Activated B cell treated with CpG ODN at 0.5 μM for 24 hours (primary cell): ENCODE measurements at regions not wholly inside any gene's neighbourhood (a gene's known extent, or its start where the extent isn't known, plus 50 kb on each side); places are given as distances from the start of the nearest gene placed in this dataset.

ENCODE experiments used
- ATAC-seq: fragments of 200-7000 bp; cut with Tn5 transposase; one replicate; pipeline ENCODE4 v1.10.0; 2021; ENCODE audit warnings: low read depth, mild to moderate bottlenecking, moderate library complexity
- CTCF ChIA-PET: fragments of 350-600 bp; sonication (Branson Sonifier 250); formaldehyde crosslinking; loops from one replicate; lab custom pipeline; 2021; ENCODE audit warnings: antibody characterized with exemption; lab: Charles Lee
- POLR2A ChIA-PET: fragments of 350-600 bp; sonication (Branson Sonifier 250); formaldehyde crosslinking; loops from one replicate; lab custom pipeline; 2021; ENCODE audit warnings: antibody characterized with exemption; lab: Charles Lee
- DNase-seq: peaks from one replicate; pipeline ENCODE4 v3.0.0; 2022
- H3K27ac Mint-ChIP-seq: one replicate; pipeline ENCODE4 v1.8.0; 2020; ENCODE audit warnings: mixed read lengths
- H3K27me3 Mint-ChIP-seq: one replicate; pipeline ENCODE4 v1.8.0; 2021; ENCODE audit warnings: mixed read lengths
- H3K36me3 Mint-ChIP-seq: one replicate; pipeline ENCODE4 v1.8.0; 2021; ENCODE audit warnings: low read depth, mixed read lengths
- H3K4me1 Mint-ChIP-seq: one replicate; pipeline ENCODE4 v1.8.0; 2021; ENCODE audit warnings: mixed read lengths
- H3K4me3 Mint-ChIP-seq: one replicate; pipeline ENCODE4 v1.8.0; 2020; ENCODE audit warnings: mild to moderate bottlenecking, mixed read lengths
- H3K9me3 Mint-ChIP-seq: one replicate; pipeline ENCODE4 v1.8.0; 2020; ENCODE audit warnings: mixed read lengths
- CTCF ChIP-seq: fragments of 200-600 bp; IDR thresholded peaks from one replicate; pipeline ENCODE4 v1.8.0; 2022; ENCODE audit warnings: antibody characterized with exemption, mild to moderate bottlenecking
- intact Hi-C: fragments of 100-400 bp; cut with micrococcal nuclease; formaldehyde crosslinking; loops from one replicate; pipeline ENCODE4 v1.15.1; 2024

GRCh38 chr9:22342491-22343217, 104.0 kb upstream of the DMRTA1 start:
- Mint-ChIP-seq H3K9me3 (no peaks in the 10 kb centered on the region), H3K4me1 (no peaks in the 10 kb centered on the region), H3K27me3 (no peaks in the 10 kb centered on the region), H3K27ac (no peak overlapping the region), H3K36me3 (no peaks in the 10 kb centered on the region), H3K4me3 (no peak overlapping the region)
- CTCF ChIA-PET: no interaction called here
- DNase-seq: no peak
- no peak for TF ChIP-seq CTCF
- ATAC-seq: no peak
- POLR2A ChIA-PET: no interaction called here
- intact Hi-C loops: no loop called here

GRCh38 chr9:22343218-22343611, 103.4 kb upstream of the DMRTA1 start:
- no peaks in the 10 kb centered on the region for H3K9me3 Mint-ChIP-seq
- ChIA-PET POLR2A (no interaction called here), CTCF (no interaction called here)
- TF ChIP-seq CTCF: no peak
- H3K4me3 Mint-ChIP-seq: no peak overlapping the region
- intact Hi-C loops: no loop called here
- no peaks in the 10 kb centered on the region for H3K27me3 Mint-ChIP-seq
- H3K4me1 Mint-ChIP-seq: no peaks in the 10 kb centered on the region
- H3K36me3 Mint-ChIP-seq: no peaks in the 10 kb centered on the region
- H3K27ac Mint-ChIP-seq: no peak overlapping the region
- ATAC-seq: no peak
- no peak for DNase-seq

- ATAC-seq (no peak), DNase-seq (no peak)
- ChIA-PET POLR2A (no interaction called here), CTCF (no interaction called here)
- no peaks in the 10 kb centered on the region for H3K4me1 Mint-ChIP-seq
- intact Hi-C loops: no loop called here
- no peak overlapping the region for H3K27ac Mint-ChIP-seq
- TF ChIP-seq CTCF: no peak
- no peak overlapping the region for H3K4me3 Mint-ChIP-seq
- H3K9me3 Mint-ChIP-seq: no peaks in the 10 kb centered on the region
- H3K27me3 Mint-ChIP-seq: no peaks in the 10 kb centered on the region
- H3K36me3 Mint-ChIP-seq: no peaks in the 10 kb centered on the region
Observed at GRCh38 chr9:22354699-22355384, 91.8 kb upstream of the DMRTA1 start.

GRCh38 chr9:22356985-22357384, 89.6 kb upstream of the DMRTA1 start:
- DNase-seq: no peak
- Mint-ChIP-seq H3K36me3 (no peaks in the 10 kb centered on the region), H3K27me3 (no peaks in the 10 kb centered on the region), H3K27ac (no peak overlapping the region), H3K4me1 (no peaks in the 10 kb centered on the region), H3K4me3 (no peak overlapping the region), H3K9me3 (peaks cover 2% of the 10 kb centered on the region)
- intact Hi-C loops: no loop called here
- CTCF ChIA-PET: no interaction called here
- no peak for TF ChIP-seq CTCF
- POLR2A ChIA-PET: no interaction called here
- no peak for ATAC-seq

GRCh38 chr9:22363421-22363887, 83.2 kb upstream of the DMRTA1 start:
- H3K36me3 Mint-ChIP-seq: no peaks in the 10 kb centered on the region
- no peak for TF ChIP-seq CTCF
- DNase-seq (no peak), ATAC-seq (no peak)
- no peak overlapping the region for H3K27ac Mint-ChIP-seq
- ChIA-PET CTCF (no interaction called here), POLR2A (no interaction called here)
- peaks cover 4% of the 10 kb centered on the region for H3K27me3 Mint-ChIP-seq
- H3K4me3 Mint-ChIP-seq: no peak overlapping the region
- intact Hi-C loops: no loop called here
- no peaks in the 10 kb centered on the region for H3K4me1 Mint-ChIP-seq
- peaks cover 5% of the 10 kb centered on the region for H3K9me3 Mint-ChIP-seq
